CD4-positive, alpha-beta T cell treated with Interleukin-17A for 1 hour (primary cell): ENCODE measurements at regions not wholly inside any gene's neighbourhood (a gene's known extent, or its start where the extent isn't known, plus 50 kb on each side); places are given as distances from the start of the nearest gene placed in this dataset.

Source experiments
- DNase-seq: peaks from one replicate; pipeline ENCODE4 v3.0.0-alpha.2; 2020

DNA sequence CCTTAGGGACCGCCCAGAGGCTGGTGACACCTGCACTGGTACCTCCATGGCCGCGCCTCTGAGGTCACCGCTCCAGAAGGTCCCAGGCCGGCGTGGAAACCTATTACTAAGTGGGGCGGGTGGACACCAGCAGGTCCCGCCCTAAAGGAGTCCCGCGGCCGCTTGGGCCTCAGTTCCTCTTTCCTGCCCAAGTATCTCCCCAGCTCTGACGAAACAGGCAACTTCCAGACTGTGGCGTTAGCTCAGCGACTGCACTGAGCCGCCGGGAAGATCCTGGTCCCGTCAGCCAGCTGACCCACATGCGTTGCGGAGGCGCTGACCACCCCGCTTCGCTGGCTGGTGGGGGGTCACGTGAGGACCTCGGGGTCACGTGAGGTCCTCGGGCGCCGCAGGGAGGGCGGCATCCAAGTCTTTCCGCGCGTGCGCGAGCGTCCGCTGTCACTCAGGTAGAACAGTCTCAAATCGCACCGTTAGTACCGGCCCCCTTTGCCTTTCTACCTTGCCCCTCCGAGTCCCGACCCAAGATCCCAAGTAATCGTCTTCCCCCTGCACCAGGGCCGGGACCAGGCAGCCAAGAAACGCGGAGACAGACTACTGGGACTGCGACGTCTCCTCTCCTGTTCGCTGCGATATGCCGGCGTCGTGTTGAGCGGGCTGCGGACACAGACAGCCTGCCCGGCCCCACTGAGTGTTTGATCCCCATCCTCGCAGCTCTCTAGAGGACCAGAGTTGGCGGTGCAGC lies 53.7 kb upstream of the KDM4C start:
- DNase-seq: peak; percentile 89

DNA sequence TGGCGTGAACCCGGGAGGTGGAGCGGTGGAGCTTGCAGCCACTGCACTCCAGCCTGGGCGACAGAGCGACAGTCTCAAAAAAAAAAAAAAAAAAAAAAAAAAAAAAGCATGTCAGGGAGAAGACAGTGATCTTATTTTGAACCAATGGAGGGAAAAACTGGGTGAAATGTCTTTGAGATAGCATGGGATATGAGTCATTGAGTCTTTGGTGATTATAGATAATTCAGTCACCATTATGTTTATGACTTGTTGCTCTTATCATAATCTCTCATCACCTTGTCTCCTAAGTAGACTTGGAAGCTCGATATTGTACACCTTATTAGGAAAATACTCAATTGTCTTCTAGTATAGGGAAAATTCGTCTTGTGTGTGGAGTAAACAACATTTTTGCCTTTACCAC lies 55.1 kb upstream of the KDM4C start:
- no peak for DNase-seq

DNA sequence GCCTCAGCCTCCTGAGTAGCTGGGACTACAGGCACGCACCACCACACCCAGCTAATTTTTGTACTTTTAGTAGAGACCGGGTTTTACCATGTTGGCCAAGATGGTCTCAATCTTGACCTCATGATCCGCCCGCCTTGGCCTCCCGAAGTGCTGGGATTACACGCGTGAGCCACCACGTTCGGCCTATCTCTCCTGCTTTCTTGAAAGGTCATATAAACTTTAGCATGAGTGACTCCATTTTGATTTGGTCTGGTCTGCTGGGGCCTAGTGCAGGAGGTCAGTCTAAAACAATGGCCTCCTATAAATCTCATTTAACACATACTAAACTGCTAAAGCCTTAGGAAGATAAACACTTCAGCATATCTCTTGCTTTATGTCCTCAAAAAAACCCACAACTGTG lies 50.6 kb upstream of the GLDC start:
- DNase-seq: no peak

GRCh38 chr9:6695121-6695814 lies 49.7 kb upstream of the GLDC start:
- no peak for DNase-seq
